ENCODE measurements at regions not wholly inside any gene's neighbourhood (a gene's known extent, or its start where the extent isn't known, plus 50 kb on each side); places are given as distances from the start of the nearest gene placed in this dataset.

DNA sequence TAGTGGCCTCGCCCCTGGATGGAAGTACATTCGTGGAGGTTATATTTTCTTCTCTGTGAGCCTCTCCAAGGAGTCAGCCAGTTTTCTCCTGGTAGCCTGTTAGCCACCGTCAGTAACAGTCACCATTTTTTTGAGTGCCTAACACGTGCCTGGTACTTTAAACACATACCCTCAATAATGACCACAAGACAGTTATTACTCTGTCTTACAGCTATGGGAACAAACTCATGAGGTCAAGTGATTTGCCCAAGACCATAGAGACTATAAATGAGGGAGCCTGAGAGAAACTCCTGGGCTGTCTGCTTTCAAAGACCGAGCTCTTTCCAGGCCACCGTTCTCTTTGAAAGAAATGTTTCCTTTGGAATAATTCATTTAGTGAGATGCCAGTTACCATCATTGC, 90.4 kb downstream of the PALM2AKAP2 start:
- no peak overlapping the region for H3K9ac ChIP-seq (replicated peaks; ENCODE audit: extremely low read depth, insufficient read depth, low read length)
- no peak for TF ChIP-seq POLR2AphosphoS5 (IDR thresholded peaks at IDR 0.05; ENCODE audit: insufficient read depth, low read depth, low read length)
- TF ChIP-seq POLR2A (IDR thresholded peaks at IDR 0.05; ENCODE audit: low read depth, low read length): no peak
- TF ChIP-seq CTCF (IDR thresholded peaks at IDR 0.05; ENCODE audit: extremely low read depth in 1 of 2, insufficient read depth in 1 of 2, low read depth in 1 of 2, low read length in 2 of 2): no peak
- TF ChIP-seq JUN (IDR thresholded peaks at IDR 0.05; ENCODE audit: borderline replicate concordance, insufficient read depth, insufficient read length, low read depth): no peak
- no peak for TF ChIP-seq EZH2 (IDR thresholded peaks at IDR 0.05; ENCODE audit: borderline replicate concordance, low read depth, low read length, severe bottlenecking)
- TF ChIP-seq GATA2 (IDR thresholded peaks at IDR 0.05; ENCODE audit: insufficient read depth, insufficient read length, low read depth, low read length): no peak
- TF ChIP-seq, protein P1, sequence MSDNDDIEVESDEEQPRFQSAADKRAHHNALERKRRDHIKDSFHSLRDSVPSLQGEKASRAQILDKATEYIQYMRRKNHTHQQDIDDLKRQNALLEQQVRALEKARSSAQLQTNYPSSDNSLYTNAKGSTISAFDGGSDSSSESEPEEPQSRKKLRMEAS (IDR thresholded peaks at IDR 0.05; ENCODE audit: insufficient read depth, insufficient read length): no peak
- TF ChIP-seq FOS (IDR thresholded peaks at IDR 0.05; ENCODE audit: borderline replicate concordance, insufficient read depth, low read length): no peak
- TF ChIP-seq MYC (IDR thresholded peaks at IDR 0.05; ENCODE audit: low read depth, low read length): no peak
- H2AFZ ChIP-seq (ENCODE audit: low read depth, low read length): no peak overlapping the region
- CTCF ChIA-PET: no interaction called here
- H3K9me3 ChIP-seq (replicated peaks; ENCODE audit: control insufficient read depth, insufficient read depth, low read length): no peaks in the 10 kb centered on the region
- H3K27me3 ChIP-seq (ENCODE audit: control insufficient read depth in 2 of 2, insufficient read depth in 2 of 2, low read length in 2 of 2): peaks cover 23 to 37% of the 10 kb centered on the region in 2 experiments
- no peak overlapping the region for H3K4me3 ChIP-seq (replicated peaks in 1 of 3; ENCODE audit: insufficient read depth in 1 of 3, low read depth in 1 of 3, low read length in 3 of 3)
- intact Hi-C loops (cut with micrococcal nuclease): no loop called here
- POLR2A ChIA-PET: no interaction called here
- no peaks in the 10 kb centered on the region for H3K36me3 ChIP-seq (ENCODE audit: control insufficient read depth in 2 of 2, extremely low read depth in 1 of 2, insufficient read depth in 2 of 2, low read length in 2 of 2)
- H3K4me2 ChIP-seq (ENCODE audit: insufficient read depth, low read length): no peak overlapping the region
- DNase-seq (ENCODE audit: low read depth, low spot score) (no peak), FAIRE-seq (no peak)
- dilution Hi-C loops (cut with MboI; ENCODE audit: extremely low pct_ligation_motif_present, low sequenced_read_pairs): no loop called here
- no peaks in the 10 kb centered on the region for H3K9me1 ChIP-seq (replicated peaks; ENCODE audit: control insufficient read depth, extremely low read depth, insufficient read depth, low read length)
- H3K4me1 ChIP-seq (ENCODE audit: control insufficient read depth, extremely low read depth, insufficient read depth, low read length): no peaks in the 10 kb centered on the region
- no TSS peak for BruUV-seq (replicated peaks)
- H3K79me2 ChIP-seq (ENCODE audit: control insufficient read depth, insufficient read depth, low read length): no peaks in the 10 kb centered on the region
- H3K27ac ChIP-seq (ENCODE audit: insufficient read depth, low read depth, low read length): no peak overlapping the region
- H4K20me1 ChIP-seq (replicated peaks; ENCODE audit: control insufficient read depth, extremely low read depth, insufficient read depth, low read length): no peaks in the 10 kb centered on the region

Data from endothelial cell of umbilical vein (primary cell).